HG02938 (cell line): ENCODE measurements at regions not wholly inside any gene's neighbourhood (a gene's known extent, or its start where the extent isn't known, plus 50 kb on each side); places are given as distances from the start of the nearest gene placed in this dataset.

Source experiments
- ATAC-seq: cut with Tn5 transposase; IDR thresholded peaks from one replicate; pipeline ENCODE4 v1.9.1; 2021; ENCODE audit warnings: mild to moderate bottlenecking, moderate library complexity; ENCODE audit not compliant: unreplicated experiment

- ATAC-seq = peak; percentile 42
Observed at GRCh38 chr11:109914809-109915653, 178.2 kb upstream of the ZC3H12C start.

GRCh38 chr11:109926941-109927340, 166.3 kb upstream of the ZC3H12C start:
- no peak for ATAC-seq

GRCh38 chr11:109929308-109929707, 163.9 kb upstream of the ZC3H12C start:
- no peak for ATAC-seq

- no peak for ATAC-seq
Observed at GRCh38 chr11:109933126-109933525, 160.1 kb upstream of the ZC3H12C start.

- no peak for ATAC-seq
Observed at GRCh38 chr11:109934151-109934550, 159.0 kb upstream of the ZC3H12C start.

- ATAC-seq = no peak
Observed at GRCh38 chr11:109936661-109937180, 156.5 kb upstream of the ZC3H12C start.

GRCh38 chr11:109937968-109938367, 155.2 kb upstream of the ZC3H12C start:
- no peak for ATAC-seq

- no peak for ATAC-seq
Observed at GRCh38 chr11:109939166-109939810, 153.9 kb upstream of the ZC3H12C start.

GRCh38 chr11:109940816-109941215, 152.4 kb upstream of the ZC3H12C start:
- no peak for ATAC-seq

GRCh38 chr11:109945626-109946321, 147.4 kb upstream of the ZC3H12C start:
- peak; percentile 69 for ATAC-seq

- peak; percentile 84 for ATAC-seq
Observed at GRCh38 chr11:109946322-109946846, 146.8 kb upstream of the ZC3H12C start.

GRCh38 chr11:109954534-109954933, 138.7 kb upstream of the ZC3H12C start:
- ATAC-seq = no peak

- peak; percentile 79 for ATAC-seq
Observed at GRCh38 chr11:109956124-109956793, 136.9 kb upstream of the ZC3H12C start.

GRCh38 chr11:109957000-109957399, 136.2 kb upstream of the ZC3H12C start:
- peak; percentile 39 for ATAC-seq

GRCh38 chr11:109957601-109958000, 135.6 kb upstream of the ZC3H12C start:
- no peak for ATAC-seq

- ATAC-seq = no peak
Observed at GRCh38 chr11:109958131-109958820, 134.9 kb upstream of the ZC3H12C start.

- ATAC-seq = no peak
Observed at GRCh38 chr11:109958821-109959166, 134.4 kb upstream of the ZC3H12C start.

- ATAC-seq = no peak
Observed at GRCh38 chr11:109960831-109961230, 132.4 kb upstream of the ZC3H12C start.

- ATAC-seq = no peak
Observed at GRCh38 chr11:109961261-109961660, 131.9 kb upstream of the ZC3H12C start.

GRCh38 chr11:109963101-109963500, 130.1 kb upstream of the ZC3H12C start:
- no peak for ATAC-seq
